A549 (cell line): ENCODE measurements at regions not wholly inside any gene's neighbourhood (a gene's known extent, or its start where the extent isn't known, plus 50 kb on each side); places are given as distances from the start of the nearest gene placed in this dataset.

Experiments used
- ATAC-seq, 2 experiments: fragments of 200-7000 bp in 1 of 2; fragments of >200 bp in 1 of 2; cut with Nextera tagmentation in 1 of 2; cut with Tn5 transposase in 1 of 2; 3 replicates each; pipeline versions ENCODE4 v1.8.0 to v1.9.1; 2018 to 2020; ENCODE audit warnings: mild to moderate bottlenecking in 1 of 2, moderate library complexity in 1 of 2
- CTCF ChIA-PET: fragments of 300-600 bp; sonication (Branson Sonifier 250); formaldehyde crosslinking; extraction: SDS; loops from one replicate; lab custom pipeline; 2021; ENCODE audit warnings: antibody characterized with exemption, inconsistent platforms; lab: Yijun Ruan, JAX
- POLR2A ChIA-PET: fragments of 350-600 bp; formaldehyde crosslinking; extraction: SDS; loops from one replicate; lab custom pipeline; 2021; ENCODE audit warnings: antibody characterized with exemption, inconsistent platforms; lab: Yijun Ruan, JAX
- DNase-seq, 2 experiments: peaks; one replicate each; pipeline versions ENCODE4 v3.0.0 to v3.0.0-alpha.2; 2011 to 2016; ENCODE audit warnings: low read depth in 1 of 2, low spot score in 1 of 2
- FAIRE-seq: peaks from 2 replicates; lab custom pipeline; 2011; peaks lifted over from hg19 to GRCh38; lab: Jason Lieb, UNC
- H3K27ac ChIP-seq, 2 experiments: fragments of >200 bp; sonication (Bioruptor Twin); formaldehyde crosslinking; 3 replicates each; pipeline ENCODE4 v1.5.1; 2016 to 2017
- H3K4me1 ChIP-seq: fragments of >200 bp; sonication (Bioruptor Twin); formaldehyde crosslinking; 3 replicates; pipeline ENCODE4 v1.6.1; 2016
- H3K4me2 ChIP-seq: fragments of >200 bp; sonication (Bioruptor Twin); formaldehyde crosslinking; 3 replicates; pipeline ENCODE4 v1.6.1; 2016
- H3K4me3 ChIP-seq: fragments of >200 bp; sonication (Bioruptor Twin); formaldehyde crosslinking; 3 replicates; pipeline ENCODE4 v1.5.1; 2016
- H3K9me3 ChIP-seq: fragments of >200 bp; sonication (Bioruptor Twin); formaldehyde crosslinking; 3 replicates; pipeline ENCODE4 v1.6.1; 2016
- CBX2 ChIP-seq: fragments of 200-600 bp; sonication (generic); IDR thresholded peaks from 2 replicates; pipeline ENCODE4 v1.6.1; 2016; ENCODE audit warnings: low read depth, mild to moderate bottlenecking, borderline replicate concordance
- CBX8 ChIP-seq: fragments of 200-600 bp; sonication (generic); IDR thresholded peaks from 2 replicates; pipeline ENCODE4 v1.6.1; 2016
- CHD4 ChIP-seq: fragments of 200-600 bp; sonication (generic); IDR thresholded peaks from 2 replicates; pipeline ENCODE4 v1.6.1; 2016; ENCODE audit warnings: antibody characterized with exemption, mild to moderate bottlenecking, borderline replicate concordance
- EHF ChIP-seq: fragments of 250-450 bp; sonication (Bioruptor Pico); IDR thresholded peaks from 2 replicates; pipeline ENCODE4 v1.5.0; 2020; ENCODE audit warnings: mild to moderate bottlenecking
- EHMT2 ChIP-seq: fragments of 200-600 bp; sonication (generic); IDR thresholded peaks from 2 replicates; pipeline ENCODE4 v1.6.1; 2016; ENCODE audit warnings: antibody characterized with exemption, low read depth, mild to moderate bottlenecking, moderate library complexity
- ESRRA ChIP-seq: fragments of 150-350 bp; IDR thresholded peaks from 2 replicates; pipeline ENCODE4 v1.6.1; 2014; ENCODE audit warnings: mild to moderate bottlenecking, low read length, borderline replicate concordance
- GATA3 ChIP-seq: IDR thresholded peaks from 2 replicates; pipeline ENCODE4 v1.6.1; 2012; ENCODE audit warnings: borderline replicate concordance
- HDAC2 ChIP-seq: fragments of 200-600 bp; sonication (generic); IDR thresholded peaks from 2 replicates; pipeline ENCODE4 v1.6.1; 2016
- HOXA7 ChIP-seq: fragments of 250-450 bp; sonication (Bioruptor Pico); IDR thresholded peaks from 2 replicates; pipeline ENCODE4 v1.5.0; 2020; ENCODE audit warnings: mild to moderate bottlenecking, moderate library complexity
- KDM1A ChIP-seq: fragments of 200-600 bp; sonication (generic); IDR thresholded peaks from 2 replicates; pipeline ENCODE4 v1.6.1; 2016; ENCODE audit warnings: low read depth, mild to moderate bottlenecking
- NFE2L2 ChIP-seq: fragments of 150-350 bp; conservative IDR thresholded peaks from 2 replicates; pipeline ENCODE4 v1.6.1; 2014; ENCODE audit warnings: low read length
- NPAS2 ChIP-seq: fragments of 250-450 bp; sonication (Bioruptor Pico); IDR thresholded peaks from 2 replicates; pipeline ENCODE4 v1.8.0; 2022; ENCODE audit warnings: mild to moderate bottlenecking, moderate library complexity, borderline replicate concordance
- RFX5 ChIP-seq: fragments of 450-650 bp; IDR thresholded peaks from 2 replicates; pipeline ENCODE4 v1.7.1; 2014; ENCODE audit warnings: antibody characterized with exemption, mild to moderate bottlenecking, moderate library complexity
- SMC3 ChIP-seq: fragments of >200 bp; sonication (Bioruptor Twin); formaldehyde crosslinking; IDR thresholded peaks from 3 replicates; pipeline ENCODE4 v1.6.1; 2018; ENCODE audit warnings: inconsistent platforms
- SREBF2 ChIP-seq: fragments of 450-650 bp; IDR thresholded peaks from 2 replicates; pipeline ENCODE4 v1.6.1; 2014; ENCODE audit warnings: mild to moderate bottlenecking, moderate library complexity
- ZNF302 ChIP-seq: fragments of 250-450 bp; sonication (Bioruptor Pico); IDR thresholded peaks from 2 replicates; pipeline ENCODE4 v1.9.0; 2021; ENCODE audit warnings: inconsistent platforms, mild to moderate bottlenecking, moderate library complexity
- ZSCAN20 ChIP-seq: fragments of 250-450 bp; sonication (Bioruptor Pico); IDR thresholded peaks from 2 replicates; pipeline ENCODE4 v1.8.0; 2022; ENCODE audit warnings: mild to moderate bottlenecking, moderate library complexity
- WGBS: methylation state at CpG from one replicate; pipeline ENCODE4 v1.1.6; 2017; ENCODE audit errors: missing lambda C conversion rate; 5-methylcytosine and 5-hydroxymethylcytosine counted together
- TF ChIP-seq, protein P1 (sequence below): fragments of 450-650 bp; IDR thresholded peaks from 2 replicates; pipeline ENCODE4 v1.6.1; 2014; ENCODE audit warnings: antibody characterized with exemption
- TF ChIP-seq, protein P2 (sequence below): fragments of >200 bp; sonication (Bioruptor Twin); formaldehyde crosslinking; IDR thresholded peaks from 2 replicates; pipeline ENCODE4 v1.6.1; 2016
- TF ChIP-seq, protein P3 (sequence below): fragments of >200 bp; sonication (Bioruptor Twin); formaldehyde crosslinking; IDR thresholded peaks from 3 replicates; pipeline ENCODE4 v1.5.1; 2016
- TF ChIP-seq, protein P4 (sequence below): fragments of 250-450 bp; sonication (Bioruptor Pico); IDR thresholded peaks from 2 replicates; pipeline ENCODE4 v1.5.0; 2020; ENCODE audit warnings: low read depth, mild to moderate bottlenecking, moderate library complexity
- TF ChIP-seq, protein P5 (sequence below): IDR thresholded peaks from 2 replicates; pipeline ENCODE4 v1.6.1; 2012
- TF ChIP-seq, protein P6 (sequence below): fragments of 200-600 bp; sonication (generic); IDR thresholded peaks from 2 replicates; pipeline ENCODE4 v1.6.1; 2016; ENCODE audit warnings: antibody characterized with exemption, mild to moderate bottlenecking, moderate library complexity

DNA sequence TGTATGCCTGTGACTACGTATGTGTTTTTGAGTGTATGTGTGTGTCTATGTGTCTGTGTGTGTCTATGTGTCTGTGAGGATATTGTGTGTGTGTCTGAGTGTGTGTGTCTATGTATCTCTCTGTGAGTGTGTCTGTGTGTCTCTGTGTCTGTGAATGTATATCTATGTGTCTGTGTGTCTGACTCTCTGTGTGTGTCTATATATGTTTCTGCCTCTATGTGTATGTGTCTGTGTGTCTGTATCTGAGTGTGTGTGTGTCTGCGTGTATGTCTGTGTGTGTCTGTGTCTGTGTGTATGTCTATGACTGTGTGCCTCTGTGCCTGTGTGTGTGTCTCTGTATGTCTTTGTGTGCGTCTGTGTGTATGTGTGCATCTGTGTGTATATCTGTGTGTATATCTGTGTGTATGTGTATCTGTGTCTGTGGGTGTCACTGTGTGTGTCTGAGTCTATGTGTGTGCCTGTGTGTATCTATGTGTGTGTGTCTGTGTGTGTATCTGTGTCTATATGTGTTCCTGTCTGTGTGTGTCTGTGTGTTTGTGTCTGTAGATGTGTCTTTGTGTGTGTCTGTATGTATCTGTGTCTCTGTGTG is 172.7 kb downstream of the MYCN start:
- ATAC-seq (no peak), DNase-seq (no peak), FAIRE-seq (no peak)
- WGBS = 58% methylated on average over 3 of the region's 3 CpGs
- H3K4me2 ChIP-seq = no peak overlapping the region
- H3K4me3 ChIP-seq = no peak overlapping the region
- POLR2A ChIA-PET = no interaction called here
- H3K9me3 ChIP-seq = no peaks in the 10 kb centered on the region
- TF ChIP-seq EHF (CRISPR knock-in tag) (no peak), CHD4 (no peak), EHMT2 (no peak), SMC3 (no peak), NPAS2 (CRISPR knock-in tag) (no peak), KDM1A (no peak), RFX5 (no peak), SREBF2 (no peak), CBX8 (no peak), GATA3 (no peak), ESRRA (no peak), NFE2L2 (no peak)
- TF ChIP-seq, protein P1, sequence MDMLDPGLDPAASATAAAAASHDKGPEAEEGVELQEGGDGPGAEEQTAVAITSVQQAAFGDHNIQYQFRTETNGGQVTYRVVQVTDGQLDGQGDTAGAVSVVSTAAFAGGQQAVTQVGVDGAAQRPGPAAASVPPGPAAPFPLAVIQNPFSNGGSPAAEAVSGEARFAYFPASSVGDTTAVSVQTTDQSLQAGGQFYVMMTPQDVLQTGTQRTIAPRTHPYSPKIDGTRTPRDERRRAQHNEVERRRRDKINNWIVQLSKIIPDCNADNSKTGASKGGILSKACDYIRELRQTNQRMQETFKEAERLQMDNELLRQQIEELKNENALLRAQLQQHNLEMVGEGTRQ = no peak
- TF ChIP-seq, protein P2, sequence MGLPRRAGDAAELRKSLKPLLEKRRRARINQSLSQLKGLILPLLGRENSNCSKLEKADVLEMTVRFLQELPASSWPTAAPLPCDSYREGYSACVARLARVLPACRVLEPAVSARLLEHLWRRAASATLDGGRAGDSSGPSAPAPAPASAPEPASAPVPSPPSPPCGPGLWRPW = no peak
- TF ChIP-seq, protein P3, sequence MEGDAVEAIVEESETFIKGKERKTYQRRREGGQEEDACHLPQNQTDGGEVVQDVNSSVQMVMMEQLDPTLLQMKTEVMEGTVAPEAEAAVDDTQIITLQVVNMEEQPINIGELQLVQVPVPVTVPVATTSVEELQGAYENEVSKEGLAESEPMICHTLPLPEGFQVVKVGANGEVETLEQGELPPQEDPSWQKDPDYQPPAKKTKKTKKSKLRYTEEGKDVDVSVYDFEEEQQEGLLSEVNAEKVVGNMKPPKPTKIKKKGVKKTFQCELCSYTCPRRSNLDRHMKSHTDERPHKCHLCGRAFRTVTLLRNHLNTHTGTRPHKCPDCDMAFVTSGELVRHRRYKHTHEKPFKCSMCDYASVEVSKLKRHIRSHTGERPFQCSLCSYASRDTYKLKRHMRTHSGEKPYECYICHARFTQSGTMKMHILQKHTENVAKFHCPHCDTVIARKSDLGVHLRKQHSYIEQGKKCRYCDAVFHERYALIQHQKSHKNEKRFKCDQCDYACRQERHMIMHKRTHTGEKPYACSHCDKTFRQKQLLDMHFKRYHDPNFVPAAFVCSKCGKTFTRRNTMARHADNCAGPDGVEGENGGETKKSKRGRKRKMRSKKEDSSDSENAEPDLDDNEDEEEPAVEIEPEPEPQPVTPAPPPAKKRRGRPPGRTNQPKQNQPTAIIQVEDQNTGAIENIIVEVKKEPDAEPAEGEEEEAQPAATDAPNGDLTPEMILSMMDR = no peak
- TF ChIP-seq, protein P4, sequence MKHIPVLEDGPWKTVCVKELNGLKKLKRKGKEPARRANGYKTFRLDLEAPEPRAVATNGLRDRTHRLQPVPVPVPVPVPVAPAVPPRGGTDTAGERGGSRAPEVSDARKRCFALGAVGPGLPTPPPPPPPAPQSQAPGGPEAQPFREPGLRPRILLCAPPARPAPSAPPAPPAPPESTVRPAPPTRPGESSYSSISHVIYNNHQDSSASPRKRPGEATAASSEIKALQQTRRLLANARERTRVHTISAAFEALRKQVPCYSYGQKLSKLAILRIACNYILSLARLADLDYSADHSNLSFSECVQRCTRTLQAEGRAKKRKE (CRISPR knock-in tag) = no peak
- H3K27ac ChIP-seq = no peak overlapping the region
- peaks cover 12% of the 10 kb centered on the region; the same call in 1 of the 3 replicates for H3K4me1 ChIP-seq
- CTCF ChIA-PET = no interaction called here

DNA sequence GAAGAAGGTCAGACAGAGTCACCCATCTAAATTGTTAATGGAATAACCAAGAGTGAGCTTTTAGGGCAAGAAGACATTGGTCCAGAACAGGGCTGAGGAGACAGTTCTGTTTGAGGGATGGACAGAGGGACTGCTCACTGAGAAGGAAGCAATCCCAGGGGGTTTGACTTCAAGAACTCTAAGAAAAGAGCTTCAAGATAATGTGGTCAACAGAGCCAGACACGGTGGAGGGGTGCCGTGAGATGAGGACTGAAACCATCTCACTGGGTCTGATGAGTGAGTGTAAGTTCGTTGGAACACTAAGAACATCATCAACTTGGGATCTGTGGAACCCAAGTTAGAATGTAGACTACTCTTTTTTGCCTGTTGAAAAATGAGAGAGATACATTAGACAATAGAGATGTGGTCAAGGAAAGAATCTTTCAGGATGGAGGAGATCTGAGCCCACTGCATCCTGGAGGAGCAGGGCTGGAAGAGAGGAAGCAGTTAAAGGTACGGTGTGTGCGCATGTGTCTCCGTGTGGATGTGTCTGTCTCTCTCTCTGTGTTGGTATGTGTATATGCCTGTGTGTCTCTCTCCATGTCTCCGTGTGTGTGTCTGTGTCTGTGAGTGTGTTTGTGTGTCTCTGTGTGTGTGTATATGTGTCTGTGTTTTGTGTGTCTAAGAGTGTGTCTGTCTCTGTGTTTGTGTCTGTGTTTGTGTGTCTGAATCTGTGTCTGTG is 172.1 kb downstream of the MYCN start:
- CTCF ChIA-PET = no interaction called here
- ATAC-seq = no peak
- H3K4me1 ChIP-seq = peaks cover 12% of the 10 kb centered on the region; the same call in 1 of the 3 replicates
- H3K4me2 ChIP-seq = no peak overlapping the region
- 54% methylated on average over 7 of the region's 7 CpGs for WGBS
- no peak overlapping the region for H3K4me3 ChIP-seq
- H3K27ac ChIP-seq = no peak overlapping the region
- no peaks in the 10 kb centered on the region for H3K9me3 ChIP-seq
- no peak for TF ChIP-seq CBX2
- TF ChIP-seq, protein P5, sequence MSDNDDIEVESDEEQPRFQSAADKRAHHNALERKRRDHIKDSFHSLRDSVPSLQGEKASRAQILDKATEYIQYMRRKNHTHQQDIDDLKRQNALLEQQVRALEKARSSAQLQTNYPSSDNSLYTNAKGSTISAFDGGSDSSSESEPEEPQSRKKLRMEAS = no peak
- no peak for TF ChIP-seq HOXA7
- no peak for TF ChIP-seq ZSCAN20 (CRISPR knock-in tag)
- no peak for TF ChIP-seq HDAC2
- no peak for TF ChIP-seq ZNF302 (CRISPR knock-in tag)
- TF ChIP-seq, protein P3 = no peak
- TF ChIP-seq, protein P6, sequence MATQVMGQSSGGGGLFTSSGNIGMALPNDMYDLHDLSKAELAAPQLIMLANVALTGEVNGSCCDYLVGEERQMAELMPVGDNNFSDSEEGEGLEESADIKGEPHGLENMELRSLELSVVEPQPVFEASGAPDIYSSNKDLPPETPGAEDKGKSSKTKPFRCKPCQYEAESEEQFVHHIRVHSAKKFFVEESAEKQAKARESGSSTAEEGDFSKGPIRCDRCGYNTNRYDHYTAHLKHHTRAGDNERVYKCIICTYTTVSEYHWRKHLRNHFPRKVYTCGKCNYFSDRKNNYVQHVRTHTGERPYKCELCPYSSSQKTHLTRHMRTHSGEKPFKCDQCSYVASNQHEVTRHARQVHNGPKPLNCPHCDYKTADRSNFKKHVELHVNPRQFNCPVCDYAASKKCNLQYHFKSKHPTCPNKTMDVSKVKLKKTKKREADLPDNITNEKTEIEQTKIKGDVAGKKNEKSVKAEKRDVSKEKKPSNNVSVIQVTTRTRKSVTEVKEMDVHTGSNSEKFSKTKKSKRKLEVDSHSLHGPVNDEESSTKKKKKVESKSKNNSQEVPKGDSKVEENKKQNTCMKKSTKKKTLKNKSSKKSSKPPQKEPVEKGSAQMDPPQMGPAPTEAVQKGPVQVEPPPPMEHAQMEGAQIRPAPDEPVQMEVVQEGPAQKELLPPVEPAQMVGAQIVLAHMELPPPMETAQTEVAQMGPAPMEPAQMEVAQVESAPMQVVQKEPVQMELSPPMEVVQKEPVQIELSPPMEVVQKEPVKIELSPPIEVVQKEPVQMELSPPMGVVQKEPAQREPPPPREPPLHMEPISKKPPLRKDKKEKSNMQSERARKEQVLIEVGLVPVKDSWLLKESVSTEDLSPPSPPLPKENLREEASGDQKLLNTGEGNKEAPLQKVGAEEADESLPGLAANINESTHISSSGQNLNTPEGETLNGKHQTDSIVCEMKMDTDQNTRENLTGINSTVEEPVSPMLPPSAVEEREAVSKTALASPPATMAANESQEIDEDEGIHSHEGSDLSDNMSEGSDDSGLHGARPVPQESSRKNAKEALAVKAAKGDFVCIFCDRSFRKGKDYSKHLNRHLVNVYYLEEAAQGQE = no peak
- no peak for TF ChIP-seq SREBF2
- FAIRE-seq = no peak
- POLR2A ChIA-PET = no interaction called here
- DNase-seq = no peak
